Peyer's patch (tissue), 4 donors: ENCODE measurements at regions not wholly inside any gene's neighbourhood (a gene's known extent, or its start where the extent isn't known, plus 50 kb on each side); places are given as distances from the start of the nearest gene placed in this dataset.

ENCODE experiments used
- DNase-seq, 3 donors: peaks; one replicate each; pipeline ENCODE4 v3.0.0-alpha.2; 2017 to 2019
- H3K27ac ChIP-seq, 4 donors: fragments of 200-600 bp; sonication (generic); one replicate each; pipeline ENCODE4 v1.5.1; 2016 to 2019
- H3K27me3 ChIP-seq, 2 donors: fragments of 200-600 bp; sonication (generic); one replicate each; pipeline ENCODE4 v1.5.1; 2019
- H3K36me3 ChIP-seq, 3 donors: fragments of 200-600 bp; sonication (generic); one replicate each; pipeline ENCODE4 v1.5.1; 2016 to 2019
- H3K4me1 ChIP-seq, 4 donors: fragments of 200-600 bp; sonication (generic); one replicate each; pipeline ENCODE4 v1.5.1; 2016 to 2019
- H3K4me3 ChIP-seq, 4 donors: fragments of 200-600 bp; sonication (generic); 1 replicate in 3 of 4; 2 replicates in 1 of 4; pipeline ENCODE4 v1.5.1; 2016 to 2019; ENCODE audit warnings: mild to moderate bottlenecking in 1 of 4
- H3K9me3 ChIP-seq, 4 donors: fragments of 200-600 bp; sonication (generic); one replicate each; pipeline ENCODE4 v1.5.1; 2016 to 2019; ENCODE audit warnings: mild to moderate bottlenecking in 1 of 4
- CTCF ChIP-seq, 6 experiments: fragments of 450-650 bp in 4 of 6; fragments of 200-600 bp in 2 of 6; sonication (generic) in 1 of 6; IDR thresholded peaks; one replicate each; pipeline ENCODE4 v1.5.1; 2017 to 2019; ENCODE audit warnings: antibody characterized with exemption in 6 of 6, mild to moderate bottlenecking in 3 of 6, moderate library complexity in 1 of 6
- POLR2A ChIP-seq, 2 donors: fragments of 450-650 bp; IDR thresholded peaks; one replicate each; pipeline ENCODE4 v1.5.1; 2017; ENCODE audit warnings: antibody characterized with exemption in 2 of 2, mild to moderate bottlenecking in 2 of 2, moderate library complexity in 2 of 2
- small RNA-seq, 2 donors: library from RNA; depleted of rRNA; stranded (forward); fragments of <200 nt; gene quantifications; one replicate each; pipeline ENCODE3, GENCODE V24; 2016

GRCh38 chr3:116643001-116643400 lies 66.6 kb upstream of the TUSC7 start:
- no peak overlapping the region for H3K4me3 ChIP-seq
- H3K4me1 ChIP-seq: no peaks in the 10 kb centered on the region
- no peak for TF ChIP-seq POLR2A (IDR thresholded peaks at IDR 0.05)
- no peak for TF ChIP-seq CTCF (IDR thresholded peaks at IDR 0.05)
- no peak for DNase-seq
- H3K36me3 ChIP-seq: no peaks in the 10 kb centered on the region
- no peak overlapping the region for H3K27ac ChIP-seq
- H3K27me3 ChIP-seq: no peaks in the 10 kb centered on the region
- no peaks in the 10 kb centered on the region for H3K9me3 ChIP-seq

- TF ChIP-seq POLR2A (IDR thresholded peaks at IDR 0.05) (no peak), CTCF (IDR thresholded peaks at IDR 0.05) (no peak)
- Histone ChIP-seq H3K9me3 (no peaks in the 10 kb centered on the region), H3K36me3 (no peaks in the 10 kb centered on the region), H3K27ac (no peak overlapping the region), H3K27me3 (no peaks in the 10 kb centered on the region), H3K4me3 (no peak overlapping the region), H3K4me1 (no peaks in the 10 kb centered on the region)
- no peak for DNase-seq
Observed at GRCh38 chr3:116647996-116648395, 61.6 kb upstream of the TUSC7 start.

Small RNA genes in the stretch of these regions (small RNA-seq; reads per million reads assigned to genes)
- 0 reads per million in 2 donors for gene RN7SL582P
